IPS DF 6.9 (cell line): ENCODE measurements at regions not wholly inside any gene's neighbourhood (a gene's known extent, or its start where the extent isn't known, plus 50 kb on each side); places are given as distances from the start of the nearest gene placed in this dataset.
A peak's percentile ranks its signal among the peaks of the same experiment; 100 is the strongest.
"Not testable (repeated sequence)": the region's sequence is repeated elsewhere in the genome, so short reads cannot be mapped to it uniquely, and the experiment has no call there.

Experiments used
- DNase-seq: peaks from one replicate; pipeline ENCODE4 v3.0.0-alpha.2; 2013; ENCODE audit warnings: low read depth, low spot score
- H3K27ac ChIP-seq: one replicate; pipeline ENCODE4 v1.5.1; 2013; ENCODE audit warnings: low read length, control low read depth
- H3K27me3 ChIP-seq: 2 replicates; pipeline ENCODE4 v1.6.1; 2013; ENCODE audit warnings: mild to moderate bottlenecking, low read length; ENCODE audit not compliant: control insufficient read depth, insufficient read depth
- H3K36me3 ChIP-seq: 2 replicates; pipeline ENCODE4 v1.6.1; 2013; ENCODE audit warnings: low read length; ENCODE audit not compliant: control insufficient read depth, insufficient read depth
- H3K4me1 ChIP-seq: 2 replicates; pipeline ENCODE4 v1.6.1; 2013; ENCODE audit warnings: low read length; ENCODE audit not compliant: control insufficient read depth, insufficient read depth
- H3K4me3 ChIP-seq: 2 replicates; pipeline ENCODE4 v1.5.1; 2013; ENCODE audit warnings: mild to moderate bottlenecking, low read length
- H3K9me3 ChIP-seq: 2 replicates; pipeline ENCODE4 v1.6.1; 2013; ENCODE audit warnings: low read length, inconsistent platforms; ENCODE audit not compliant: control insufficient read depth, insufficient read depth
- WGBS: extraction: QIAGEN DNeasy Blood & Tissue Kit; methylation state at CpG from one replicate; pipeline ENCODE4 v1.1.7; 2013; ENCODE audit warnings: mixed read lengths, missing lambda C conversion rate; ENCODE audit not compliant: insufficient read length, insufficient coverage; 5-methylcytosine and 5-hydroxymethylcytosine counted together

GRCh38 chr22:46033256-46034200 is 56.6 kb upstream of the WNT7B start:
- no CpG with 5 or more reads among the region's 11 CpGs for WGBS
- H3K4me1 ChIP-seq: peaks cover 2% of the 10 kb centered on the region
- no peaks in the 10 kb centered on the region for H3K9me3 ChIP-seq
- no peaks in the 10 kb centered on the region for H3K36me3 ChIP-seq
- H3K4me3 ChIP-seq: no peak overlapping the region
- H3K27ac ChIP-seq: no peak overlapping the region
- DNase-seq: no peak
- no peaks in the 10 kb centered on the region for H3K27me3 ChIP-seq

- not testable (repeated sequence) for H3K27me3 ChIP-seq, H3K4me3 ChIP-seq, DNase-seq, H3K9me3 ChIP-seq, H3K36me3 ChIP-seq, H3K27ac ChIP-seq, H3K4me1 ChIP-seq
- no CpG with 5 or more reads among the region's 5 CpGs for WGBS
These were observed 57.5 kb upstream of the WNT7B start for GRCh38 chr22:46034480-46034879.

- WGBS: no CpG with 5 or more reads among the region's 16 CpGs
These were observed 58.4 kb upstream of the WNT7B start for GRCh38 chr22:46035380-46035741.

GRCh38 chr22:46035742-46036557 is 59.0 kb upstream of the WNT7B start:
- no peak overlapping the region for H3K27ac ChIP-seq

More at GRCh38 chr22:46035380-46035741, 58.4 kb upstream of the WNT7B start:
- DNase-seq: no peak
- H3K36me3 ChIP-seq: no peaks in the 10 kb centered on the region
- no peaks in the 10 kb centered on the region for H3K27me3 ChIP-seq
- H3K4me1 ChIP-seq: peaks cover 2% of the 10 kb centered on the region
- H3K9me3 ChIP-seq: no peaks in the 10 kb centered on the region
- peak overlapping the region; percentile 61; the same call in 1 of the 2 replicates for H3K4me3 ChIP-seq
- no peak overlapping the region for H3K27ac ChIP-seq

GRCh38 chr22:46036558-46037408 is 59.8 kb upstream of the WNT7B start:
- peaks cover 2% of the 10 kb centered on the region for H3K4me1 ChIP-seq
- H3K4me3 ChIP-seq: peak overlapping the region; percentile 49; the same call in 1 of the 2 replicates
- no peak for DNase-seq
- no peaks in the 10 kb centered on the region for H3K9me3 ChIP-seq
- H3K27ac ChIP-seq: no peak overlapping the region
- no peaks in the 10 kb centered on the region for H3K36me3 ChIP-seq
- no CpG with 5 or more reads among the region's 18 CpGs for WGBS
- H3K27me3 ChIP-seq: no peaks in the 10 kb centered on the region

More at GRCh38 chr22:46035742-46036557, 59.0 kb upstream of the WNT7B start:
- WGBS: no CpG with 5 or more reads among the region's 84 CpGs
- H3K9me3 ChIP-seq: no peaks in the 10 kb centered on the region
- no peaks in the 10 kb centered on the region for H3K27me3 ChIP-seq
- H3K4me3 ChIP-seq: peak overlapping the region; percentile 49; the same call in 1 of the 2 replicates
- H3K4me1 ChIP-seq: peaks cover 2% of the 10 kb centered on the region
- DNase-seq: peak; percentile 90
- no peaks in the 10 kb centered on the region for H3K36me3 ChIP-seq

- no peak for DNase-seq
- no CpG with 5 or more reads among the region's 2 CpGs for WGBS
- no peaks in the 10 kb centered on the region for H3K9me3 ChIP-seq
- H3K4me1 ChIP-seq: no peaks in the 10 kb centered on the region
- no peaks in the 10 kb centered on the region for H3K27me3 ChIP-seq
- H3K27ac ChIP-seq: no peak overlapping the region
- no peaks in the 10 kb centered on the region for H3K36me3 ChIP-seq
- no peak overlapping the region for H3K4me3 ChIP-seq
These were observed 61.2 kb upstream of the WNT7B start for GRCh38 chr22:46038174-46038487.

GRCh38 chr22:46038516-46039430 is 61.8 kb upstream of the WNT7B start:
- no CpG with 5 or more reads among the region's 18 CpGs for WGBS
- no peaks in the 10 kb centered on the region for H3K36me3 ChIP-seq
- H3K4me3 ChIP-seq: no peak overlapping the region
- peaks cover 2% of the 10 kb centered on the region for H3K4me1 ChIP-seq
- no peak overlapping the region for H3K27ac ChIP-seq
- no peak for DNase-seq
- no peaks in the 10 kb centered on the region for H3K9me3 ChIP-seq
- H3K27me3 ChIP-seq: no peaks in the 10 kb centered on the region

- no peaks in the 10 kb centered on the region for H3K27me3 ChIP-seq
- H3K27ac ChIP-seq: no peak overlapping the region
- peaks cover 7% of the 10 kb centered on the region for H3K4me1 ChIP-seq
- WGBS: no CpG with 5 or more reads among the region's 6 CpGs
- no peak overlapping the region for H3K4me3 ChIP-seq
- DNase-seq: no peak
- H3K9me3 ChIP-seq: no peaks in the 10 kb centered on the region
- H3K36me3 ChIP-seq: no peaks in the 10 kb centered on the region
These were observed 62.6 kb upstream of the WNT7B start for GRCh38 chr22:46039535-46039934.
